NB4 (cell line): ENCODE measurements at regions not wholly inside any gene's neighbourhood (a gene's known extent, or its start where the extent isn't known, plus 50 kb on each side); places are given as distances from the start of the nearest gene placed in this dataset.

Experiments used
- CTCF ChIP-seq: IDR thresholded peaks from one replicate; pipeline ENCODE4 v1.5.1; 2012; ENCODE audit warnings: low read depth, low read length
- POLR2A ChIP-seq: IDR thresholded peaks from 2 replicates; pipeline ENCODE4 v1.6.1; 2011; ENCODE audit warnings: mild to moderate bottlenecking; ENCODE audit not compliant: insufficient read length; ENCODE audit errors: extremely low read depth

- TF ChIP-seq POLR2A = no peak
- no peak for TF ChIP-seq CTCF
Observed at GRCh38 chr3:6025032-6025431, 835.9 kb upstream of the GRM7 start.
